ENCODE measurements at regions not wholly inside any gene's neighbourhood (a gene's known extent, or its start where the extent isn't known, plus 50 kb on each side); places are given as distances from the start of the nearest gene placed in this dataset.
"Not testable (repeated sequence)": the region's sequence is repeated elsewhere in the genome, so short reads cannot be mapped to it uniquely, and the experiment has no call there.

GRCh38 chr4:126546197-126546596 is 1086.6 kb upstream of the INTU start:
- not testable (repeated sequence) for DNase-seq

GRCh38 chr4:126547352-126547751 is 1085.4 kb upstream of the INTU start:
- no peak for DNase-seq

GRCh38 chr4:126548890-126549289 is 1083.9 kb upstream of the INTU start:
- no peak for DNase-seq

- no peak for DNase-seq
Observed at GRCh38 chr4:126552321-126552720, 1080.4 kb upstream of the INTU start.

GRCh38 chr4:126553248-126553647 is 1079.5 kb upstream of the INTU start:
- DNase-seq: no peak

- DNase-seq: no peak
Observed at GRCh38 chr4:126558596-126558995, 1074.2 kb upstream of the INTU start.

GRCh38 chr4:126559961-126560360 is 1072.8 kb upstream of the INTU start:
- no peak for DNase-seq

GRCh38 chr4:126560794-126561193 is 1072.0 kb upstream of the INTU start:
- no peak for DNase-seq

- DNase-seq: no peak
Observed at GRCh38 chr4:126563389-126563788, 1069.4 kb upstream of the INTU start.

- DNase-seq: no peak
Observed at GRCh38 chr4:126564283-126564854, 1068.4 kb upstream of the INTU start.

GRCh38 chr4:126568652-126569570 is 1063.8 kb upstream of the INTU start:
- DNase-seq: no peak

GRCh38 chr4:126572264-126572663 is 1060.5 kb upstream of the INTU start:
- DNase-seq: no peak

- no peak for DNase-seq
Observed at GRCh38 chr4:126582737-126583136, 1050.0 kb upstream of the INTU start.

- no peak for DNase-seq
Observed at GRCh38 chr4:126583509-126583908, 1049.2 kb upstream of the INTU start.

- DNase-seq: no peak
Observed at GRCh38 chr4:126591583-126591982, 1041.2 kb upstream of the INTU start.

GRCh38 chr4:126592088-126592487 is 1040.7 kb upstream of the INTU start:
- DNase-seq: no peak

- no peak for DNase-seq
Observed at GRCh38 chr4:126593626-126594025, 1039.1 kb upstream of the INTU start.

- no peak for DNase-seq
Observed at GRCh38 chr4:126595643-126596042, 1037.1 kb upstream of the INTU start.

GRCh38 chr4:126599746-126600145 is 1033.0 kb upstream of the INTU start:
- DNase-seq: no peak

- DNase-seq: no peak
Observed at GRCh38 chr4:126603210-126603609, 1029.5 kb upstream of the INTU start.

- no peak for DNase-seq
Observed at GRCh38 chr4:126603825-126604224, 1028.9 kb upstream of the INTU start.

GRCh38 chr4:126604268-126604867 is 1028.4 kb upstream of the INTU start:
- peak; percentile 5 to 19 (median 5) for DNase-seq

- no peak for DNase-seq
Observed at GRCh38 chr4:126610933-126611332, 1021.8 kb upstream of the INTU start.

- DNase-seq: no peak
Observed at GRCh38 chr4:126611900-126612299, 1020.9 kb upstream of the INTU start.

Measured in suppressor macrophage treated with lipopolysaccharide for 1 hour (primary cell).